ENCODE measurements at regions not wholly inside any gene's neighbourhood (a gene's known extent, or its start where the extent isn't known, plus 50 kb on each side); places are given as distances from the start of the nearest gene placed in this dataset.

DNA sequence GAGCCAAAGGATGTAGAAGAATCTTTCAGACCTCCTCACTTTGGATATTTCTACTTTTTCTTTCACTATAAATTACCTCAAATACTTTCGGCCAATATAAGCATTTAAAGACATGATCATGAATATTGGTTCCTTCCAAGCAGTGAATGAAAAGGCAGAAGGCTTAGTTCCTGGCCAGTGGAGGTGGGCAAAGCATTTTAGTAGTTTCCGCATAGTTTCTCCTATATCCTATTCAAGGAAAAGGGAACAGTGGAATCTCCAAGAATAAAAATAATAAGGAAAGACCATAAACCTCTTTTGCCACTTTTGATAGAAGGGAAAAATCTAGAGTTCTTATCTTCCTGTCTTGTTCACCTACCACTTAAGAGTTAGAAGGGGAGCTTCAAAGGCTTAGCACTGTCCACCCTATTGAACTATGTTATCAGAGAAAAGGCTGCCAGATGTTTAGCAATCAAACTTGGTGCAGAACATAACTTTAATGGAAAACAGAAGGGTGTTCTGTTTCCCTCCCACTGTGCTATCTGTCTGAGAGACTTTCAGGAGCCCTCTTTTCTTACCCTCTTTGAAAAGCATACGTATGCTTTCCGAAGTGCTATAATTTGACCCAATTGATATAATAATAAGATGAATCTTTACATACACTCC is 155.6 kb upstream of the DPH6 start:
- TF ChIP-seq POLR2A (IDR thresholded peaks at IDR 0.05), result no peak
- TF ChIP-seq, protein P1, sequence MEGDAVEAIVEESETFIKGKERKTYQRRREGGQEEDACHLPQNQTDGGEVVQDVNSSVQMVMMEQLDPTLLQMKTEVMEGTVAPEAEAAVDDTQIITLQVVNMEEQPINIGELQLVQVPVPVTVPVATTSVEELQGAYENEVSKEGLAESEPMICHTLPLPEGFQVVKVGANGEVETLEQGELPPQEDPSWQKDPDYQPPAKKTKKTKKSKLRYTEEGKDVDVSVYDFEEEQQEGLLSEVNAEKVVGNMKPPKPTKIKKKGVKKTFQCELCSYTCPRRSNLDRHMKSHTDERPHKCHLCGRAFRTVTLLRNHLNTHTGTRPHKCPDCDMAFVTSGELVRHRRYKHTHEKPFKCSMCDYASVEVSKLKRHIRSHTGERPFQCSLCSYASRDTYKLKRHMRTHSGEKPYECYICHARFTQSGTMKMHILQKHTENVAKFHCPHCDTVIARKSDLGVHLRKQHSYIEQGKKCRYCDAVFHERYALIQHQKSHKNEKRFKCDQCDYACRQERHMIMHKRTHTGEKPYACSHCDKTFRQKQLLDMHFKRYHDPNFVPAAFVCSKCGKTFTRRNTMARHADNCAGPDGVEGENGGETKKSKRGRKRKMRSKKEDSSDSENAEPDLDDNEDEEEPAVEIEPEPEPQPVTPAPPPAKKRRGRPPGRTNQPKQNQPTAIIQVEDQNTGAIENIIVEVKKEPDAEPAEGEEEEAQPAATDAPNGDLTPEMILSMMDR (IDR thresholded peaks at IDR 0.05), result no peak
